GM23248 (cell line): ENCODE measurements at regions not wholly inside any gene's neighbourhood (a gene's known extent, or its start where the extent isn't known, plus 50 kb on each side); places are given as distances from the start of the nearest gene placed in this dataset.

Experiments
- DNase-seq: peaks from one replicate; pipeline ENCODE4 v3.0.0-alpha.2; 2015
- H2AFZ ChIP-seq: fragments of 200-600 bp; sonication (generic); 2 replicates; pipeline ENCODE4 v1.6.1; 2016; ENCODE audit warnings: antibody characterized with exemption
- H3F3A ChIP-seq: fragments of 200-600 bp; sonication (generic); 2 replicates; pipeline ENCODE4 v1.6.1; 2016; ENCODE audit warnings: mild to moderate bottlenecking, antibody characterized with exemption, mixed run types; ENCODE audit not compliant: insufficient read depth
- H3K27ac ChIP-seq: fragments of 200-600 bp; sonication (generic); 2 replicates; pipeline ENCODE4 v1.5.1; 2016; ENCODE audit warnings: mild to moderate bottlenecking
- H3K27me3 ChIP-seq: fragments of 200-600 bp; sonication (generic); replicated peaks from 2 replicates; pipeline ENCODE4 v1.6.1; 2016; ENCODE audit warnings: mild to moderate bottlenecking; ENCODE audit not compliant: insufficient read depth
- H3K36me3 ChIP-seq: fragments of 200-600 bp; sonication (generic); 2 replicates; pipeline ENCODE4 v1.6.1; 2016; ENCODE audit warnings: low read depth, mild to moderate bottlenecking
- H3K4me1 ChIP-seq: fragments of 200-600 bp; sonication (generic); 2 replicates; pipeline ENCODE4 v1.6.1; 2016; ENCODE audit warnings: mild to moderate bottlenecking; ENCODE audit not compliant: insufficient read depth
- H3K4me2 ChIP-seq: fragments of 200-600 bp; sonication (generic); one replicate; pipeline ENCODE4 v1.6.1; 2016; ENCODE audit warnings: mild to moderate bottlenecking; ENCODE audit not compliant: unreplicated experiment
- H3K4me3 ChIP-seq: fragments of 200-600 bp; sonication (generic); 2 replicates; pipeline ENCODE4 v1.5.1; 2016; ENCODE audit warnings: mild to moderate bottlenecking
- H3K79me2 ChIP-seq: fragments of 200-600 bp; sonication (generic); 2 replicates; pipeline ENCODE4 v1.6.1; 2016; ENCODE audit warnings: mild to moderate bottlenecking; ENCODE audit not compliant: insufficient read depth
- H3K9ac ChIP-seq: fragments of 200-600 bp; sonication (generic); 2 replicates; pipeline ENCODE4 v1.6.1; 2016; ENCODE audit warnings: mild to moderate bottlenecking
- H3K9me2 ChIP-seq: fragments of 200-600 bp; sonication (generic); 2 replicates; pipeline ENCODE4 v1.6.1; 2016; ENCODE audit warnings: mixed run types, mild to moderate bottlenecking, moderate library complexity; ENCODE audit not compliant: insufficient read depth
- H3K9me3 ChIP-seq: fragments of 200-600 bp; sonication (generic); one replicate; pipeline ENCODE4 v1.6.1; 2017; ENCODE audit warnings: low read depth
- H4K20me1 ChIP-seq: fragments of 200-600 bp; sonication (generic); 2 replicates; pipeline ENCODE4 v1.6.0; 2016; ENCODE audit not compliant: insufficient read depth
- EZH2 ChIP-seq: fragments of 200-600 bp; sonication (generic); IDR thresholded peaks from 2 replicates; pipeline ENCODE4 v1.6.1; 2018; ENCODE audit warnings: antibody characterized with exemption, mild to moderate bottlenecking; ENCODE audit not compliant: insufficient read depth, poor library complexity, severe bottlenecking
- EZH2phosphoT487 ChIP-seq: fragments of 200-600 bp; sonication (generic); IDR thresholded peaks from 2 replicates; pipeline ENCODE4 v1.6.1; 2018; ENCODE audit warnings: antibody characterized with exemption, moderate library complexity, mild to moderate bottlenecking, low read depth; ENCODE audit not compliant: insufficient read depth
- WGBS, 2 experiments: methylation state at CpG; one replicate each; pipeline ENCODE4 v1.1.6; 2015 to 2017; ENCODE audit warnings: low lambda C conversion rate in 2 of 2, low coverage in 1 of 2; ENCODE audit errors: missing lambda C conversion rate in 2 of 2; 5-methylcytosine and 5-hydroxymethylcytosine counted together
- in situ Hi-C: fragments of 300-500 bp; cut with MboI; formaldehyde crosslinking; loops from 2 replicates; pipeline ENCODE4 v1.15.0; 2020

DNA sequence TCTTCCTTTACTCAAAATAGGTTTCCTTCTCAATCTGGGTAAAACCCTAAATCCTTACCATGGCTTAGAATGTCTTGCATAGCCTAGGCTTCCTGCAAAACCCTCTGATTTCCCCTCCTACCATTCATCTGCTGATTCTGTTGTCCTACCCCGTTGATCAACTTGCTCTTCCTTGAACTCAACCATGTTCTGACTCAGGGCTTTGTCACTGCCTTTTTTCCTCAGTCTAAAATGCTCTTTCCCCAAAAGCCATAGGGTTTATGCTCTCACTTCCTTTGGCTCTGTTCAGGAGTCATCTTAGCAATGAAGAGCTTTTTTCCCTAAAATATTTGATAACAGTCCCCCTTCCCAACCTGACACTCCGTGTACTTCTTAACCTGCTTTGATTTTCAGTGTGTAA, 79.4 kb upstream of the IZUMO3 start:
- no peaks in the 10 kb centered on the region for H3K4me1 ChIP-seq
- H3K27ac ChIP-seq, result no peak overlapping the region
- H3K9me2 ChIP-seq, result no peaks in the 10 kb centered on the region
- no peaks in the 10 kb centered on the region for H3F3A ChIP-seq
- no peaks in the 10 kb centered on the region for H3K36me3 ChIP-seq
- H2AFZ ChIP-seq, result no peak overlapping the region
- no peak overlapping the region for H3K4me2 ChIP-seq
- no peaks in the 10 kb centered on the region for H3K27me3 ChIP-seq
- no peaks in the 10 kb centered on the region for H3K79me2 ChIP-seq
- no peak for TF ChIP-seq EZH2
- TF ChIP-seq EZH2phosphoT487, result no peak
- WGBS, 2 experiments, result 5 to 10% methylated on average over 2 of the region's 2 CpGs
- no peak overlapping the region for H3K4me3 ChIP-seq
- in situ Hi-C loops, result no loop called here
- H4K20me1 ChIP-seq, result no peaks in the 10 kb centered on the region
- H3K9ac ChIP-seq, result no peak overlapping the region
- no peak for DNase-seq
- H3K9me3 ChIP-seq, result no peaks in the 10 kb centered on the region

DNA sequence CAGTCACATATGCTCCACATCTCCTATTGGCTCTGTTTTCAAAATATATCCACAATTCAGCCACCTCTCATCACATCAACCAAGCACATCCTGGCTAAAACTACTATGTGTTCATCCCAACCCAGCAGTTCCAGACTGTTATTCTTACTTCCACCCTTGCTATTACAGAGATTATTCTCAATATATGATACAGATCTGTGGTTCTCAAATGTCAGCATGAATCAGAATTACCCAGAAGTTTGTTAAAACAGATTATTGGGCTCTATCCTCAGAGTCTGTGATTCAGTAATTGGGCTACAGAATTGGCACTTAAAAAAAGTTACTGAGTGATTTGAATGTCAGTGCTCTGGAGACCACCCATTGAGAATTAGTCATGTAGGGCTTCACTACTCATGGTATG, 78.8 kb upstream of the IZUMO3 start:
- Histone ChIP-seq H3K27me3 (no peaks in the 10 kb centered on the region), H3K4me3 (no peak overlapping the region), H4K20me1 (no peaks in the 10 kb centered on the region), H3K27ac (no peak overlapping the region), H3F3A (no peaks in the 10 kb centered on the region), H3K9ac (no peak overlapping the region), H3K9me2 (no peaks in the 10 kb centered on the region), H3K4me1 (no peaks in the 10 kb centered on the region), H2AFZ (no peak overlapping the region), H3K9me3 (no peaks in the 10 kb centered on the region), H3K79me2 (no peaks in the 10 kb centered on the region), H3K4me2 (no peak overlapping the region), H3K36me3 (no peaks in the 10 kb centered on the region)
- TF ChIP-seq EZH2phosphoT487 (no peak), EZH2 (no peak)
- in situ Hi-C loops, result no loop called here
- no peak for DNase-seq

DNA sequence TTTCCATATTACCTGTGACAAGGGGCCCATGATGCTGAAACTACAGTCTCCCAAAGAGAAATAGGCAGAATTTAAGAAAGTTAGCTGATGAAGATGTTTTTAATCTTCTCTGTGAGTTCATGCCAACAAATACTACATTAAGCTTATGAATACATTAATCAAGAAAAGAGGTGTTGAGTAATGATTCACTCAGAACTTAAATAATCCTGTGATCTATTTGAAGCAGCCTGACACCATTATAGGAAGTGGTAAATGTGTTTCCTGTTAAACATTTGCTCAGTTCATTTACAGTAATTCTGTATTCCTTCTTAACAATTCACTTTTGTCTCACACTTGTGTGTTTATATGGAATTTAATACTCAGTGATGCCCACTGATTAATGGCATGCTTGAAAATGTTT, 75.0 kb upstream of the IZUMO3 start:
- no peak for DNase-seq
- no peaks in the 10 kb centered on the region for H3K9me2 ChIP-seq
- in situ Hi-C loops, result no loop called here

DNA sequence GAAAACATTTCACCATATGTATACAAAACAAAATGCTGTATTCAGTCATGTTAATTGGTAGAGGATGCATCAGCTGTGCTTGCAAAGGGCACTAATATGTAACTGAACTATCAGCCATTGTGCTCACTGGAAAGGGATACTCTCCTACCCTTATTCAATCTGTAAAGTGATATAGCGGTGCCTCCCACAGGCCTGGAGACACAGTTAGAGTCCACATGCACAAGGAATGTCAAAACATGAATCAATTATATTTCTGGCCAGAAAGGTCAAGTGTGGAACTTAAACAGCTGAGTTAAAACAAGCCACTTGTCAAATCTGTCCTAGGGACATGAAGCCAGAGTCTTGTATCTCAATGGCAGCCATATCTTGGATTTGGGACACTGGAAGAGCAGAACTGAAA, 71.2 kb upstream of the IZUMO3 start:
- H3K4me1 ChIP-seq, result no peaks in the 10 kb centered on the region
- no peaks in the 10 kb centered on the region for H4K20me1 ChIP-seq
- DNase-seq, result no peak
- no peak for TF ChIP-seq EZH2
- TF ChIP-seq EZH2phosphoT487, result no peak
- no peak overlapping the region for H3K27ac ChIP-seq
- H3K79me2 ChIP-seq, result no peaks in the 10 kb centered on the region
- H3F3A ChIP-seq, result no peaks in the 10 kb centered on the region
- H3K9me3 ChIP-seq, result no peaks in the 10 kb centered on the region
- no peak overlapping the region for H3K4me2 ChIP-seq
- H3K27me3 ChIP-seq, result no peaks in the 10 kb centered on the region
- no peak overlapping the region for H3K9ac ChIP-seq
- WGBS, 2 experiments, result 48 to 54% methylated on average over 1 of the region's 1 CpG
- no peaks in the 10 kb centered on the region for H3K36me3 ChIP-seq
- H2AFZ ChIP-seq, result no peak overlapping the region
- no peak overlapping the region for H3K4me3 ChIP-seq
- in situ Hi-C loops, result no loop called here
- H3K9me2 ChIP-seq, result no peaks in the 10 kb centered on the region; the same call in 1 of the 2 replicates

More for the DNA sequence above, 75.0 kb upstream of the IZUMO3 start:
- no peaks in the 10 kb centered on the region for H3K4me1 ChIP-seq
- H3K36me3 ChIP-seq, result no peaks in the 10 kb centered on the region
- H3K9me3 ChIP-seq, result no peaks in the 10 kb centered on the region
- H3F3A ChIP-seq, result no peaks in the 10 kb centered on the region
- no peaks in the 10 kb centered on the region for H3K79me2 ChIP-seq
- H2AFZ ChIP-seq, result no peak overlapping the region
- no peaks in the 10 kb centered on the region for H4K20me1 ChIP-seq
- H3K4me3 ChIP-seq, result no peak overlapping the region
- no peak overlapping the region for H3K27ac ChIP-seq
- no peak overlapping the region for H3K4me2 ChIP-seq
- H3K9ac ChIP-seq, result no peak overlapping the region
- TF ChIP-seq EZH2phosphoT487, result no peak
- no peak for TF ChIP-seq EZH2
- no peaks in the 10 kb centered on the region for H3K27me3 ChIP-seq

DNA sequence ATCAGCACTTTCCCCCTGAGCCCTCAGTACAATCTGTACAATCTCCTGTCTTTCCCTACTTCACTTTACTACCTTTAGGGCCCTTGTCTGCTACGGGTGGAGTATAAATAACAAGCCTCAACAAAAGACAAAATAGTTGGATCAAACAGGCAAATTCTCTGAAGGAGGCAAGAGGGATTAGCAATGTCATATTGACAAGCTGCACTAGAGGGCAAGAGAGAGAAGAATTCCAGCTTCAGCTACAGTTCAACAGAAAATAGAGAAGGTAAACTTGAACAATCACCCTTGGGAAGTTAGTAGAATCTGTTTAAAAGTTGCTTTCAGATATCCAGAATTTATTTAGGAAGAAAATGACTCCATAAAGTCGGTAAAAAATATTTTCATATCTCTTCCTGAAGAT, 68.4 kb upstream of the IZUMO3 start:
- Histone ChIP-seq H3F3A (no peaks in the 10 kb centered on the region), H3K4me3 (no peak overlapping the region), H3K9ac (no peak overlapping the region), H3K9me3 (no peaks in the 10 kb centered on the region), H3K79me2 (no peaks in the 10 kb centered on the region), H2AFZ (no peak overlapping the region), H3K4me2 (no peak overlapping the region), H3K36me3 (no peaks in the 10 kb centered on the region), H3K4me1 (no peaks in the 10 kb centered on the region), H4K20me1 (no peaks in the 10 kb centered on the region), H3K9me2 (no peaks in the 10 kb centered on the region; the same call in 1 of the 2 replicates), H3K27me3 (no peaks in the 10 kb centered on the region), H3K27ac (no peak overlapping the region)
- WGBS, 2 experiments, result 0 to 2% methylated on average over 2 of the region's 2 CpGs
- no peak for TF ChIP-seq EZH2phosphoT487
- TF ChIP-seq EZH2, result no peak
- DNase-seq, result no peak
- in situ Hi-C loops, result no loop called here
